Endothelial cell (in vitro differentiated cells): ENCODE measurements at regions not wholly inside any gene's neighbourhood (a gene's known extent, or its start where the extent isn't known, plus 50 kb on each side); places are given as distances from the start of the nearest gene placed in this dataset.
A peak's percentile ranks its signal among the peaks of the same experiment; 100 is the strongest.

Experiments
- DNase-seq: peaks from one replicate; pipeline ENCODE4 v3.0.0; 2021; ENCODE audit warnings: low spot score
- H3K27ac Mint-ChIP-seq: one replicate; pipeline ENCODE4 v1.8.0; 2021; ENCODE audit warnings: mixed read lengths, inconsistent platforms; ENCODE audit not compliant: unreplicated experiment
- H3K27me3 Mint-ChIP-seq: one replicate; pipeline ENCODE4 v1.8.0; 2021; ENCODE audit warnings: mild to moderate bottlenecking, moderate library complexity, mixed read lengths, inconsistent platforms; ENCODE audit not compliant: unreplicated experiment
- H3K36me3 Mint-ChIP-seq: one replicate; pipeline ENCODE4 v1.8.0; 2021; ENCODE audit warnings: mild to moderate bottlenecking, low read depth, mixed read lengths, inconsistent platforms; ENCODE audit not compliant: unreplicated experiment
- H3K4me1 Mint-ChIP-seq: one replicate; pipeline ENCODE4 v1.8.0; 2021; ENCODE audit warnings: mild to moderate bottlenecking, mixed read lengths, inconsistent platforms; ENCODE audit not compliant: unreplicated experiment
- H3K4me3 Mint-ChIP-seq: one replicate; pipeline ENCODE4 v1.8.0; 2021; ENCODE audit warnings: mild to moderate bottlenecking, mixed read lengths, inconsistent platforms; ENCODE audit not compliant: unreplicated experiment
- H3K9me3 Mint-ChIP-seq: one replicate; pipeline ENCODE4 v1.8.0; 2021; ENCODE audit warnings: mixed read lengths, inconsistent platforms; ENCODE audit not compliant: unreplicated experiment
- CTCF ChIP-seq: fragments of 200-600 bp; sonication (generic); IDR thresholded peaks from one replicate; pipeline ENCODE4 v1.5.0; 2021; ENCODE audit warnings: antibody characterized with exemption; ENCODE audit not compliant: unreplicated experiment

GRCh38 chr11:123250892-123251656, 56.0 kb upstream of the CLMP start:
- no peaks in the 10 kb centered on the region for H3K9me3 Mint-ChIP-seq
- no peaks in the 10 kb centered on the region for H3K36me3 Mint-ChIP-seq
- H3K4me1 Mint-ChIP-seq, result peaks cover 9% of the 10 kb centered on the region
- no peak for DNase-seq
- no peak for TF ChIP-seq CTCF
- H3K27ac Mint-ChIP-seq, result no peak overlapping the region
- no peak overlapping the region for H3K4me3 Mint-ChIP-seq
- H3K27me3 Mint-ChIP-seq, result peaks cover 6% of the 10 kb centered on the region

DNA sequence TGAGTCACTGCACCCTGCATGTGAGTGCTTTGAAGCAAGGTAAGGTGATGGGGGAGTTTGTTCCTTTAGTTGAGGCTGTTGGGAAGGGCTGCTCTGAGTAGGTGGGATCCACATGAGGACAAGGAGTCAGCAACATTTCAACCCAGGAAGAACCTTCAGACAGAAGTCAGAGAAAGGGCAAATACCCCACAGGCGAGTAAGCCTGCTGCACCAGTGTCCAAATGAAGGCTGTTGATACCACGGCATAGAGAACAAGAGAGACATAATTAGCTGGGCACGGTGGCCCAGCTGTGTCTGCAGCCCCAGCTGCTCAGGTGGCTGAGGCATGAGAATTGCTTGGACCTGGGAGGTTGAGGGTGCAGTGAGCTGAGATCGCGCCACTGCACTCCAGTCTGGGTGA, 54.3 kb upstream of the CLMP start:
- no peaks in the 10 kb centered on the region for H3K36me3 Mint-ChIP-seq
- H3K9me3 Mint-ChIP-seq, result no peaks in the 10 kb centered on the region
- DNase-seq, result no peak
- TF ChIP-seq CTCF, result no peak
- H3K4me1 Mint-ChIP-seq, result peaks cover 10% of the 10 kb centered on the region
- H3K27ac Mint-ChIP-seq, result no peak overlapping the region
- peaks cover 6% of the 10 kb centered on the region for H3K27me3 Mint-ChIP-seq
- H3K4me3 Mint-ChIP-seq, result no peak overlapping the region

- Mint-ChIP-seq H3K9me3 (no peaks in the 10 kb centered on the region), H3K36me3 (no peaks in the 10 kb centered on the region), H3K27ac (no peak overlapping the region), H3K27me3 (peaks cover 6% of the 10 kb centered on the region), H3K4me3 (no peak overlapping the region), H3K4me1 (peaks cover 22% of the 10 kb centered on the region)
- DNase-seq, result no peak
- TF ChIP-seq CTCF, result no peak
These were observed 52.8 kb upstream of the CLMP start for GRCh38 chr11:123247813-123248379.

DNA sequence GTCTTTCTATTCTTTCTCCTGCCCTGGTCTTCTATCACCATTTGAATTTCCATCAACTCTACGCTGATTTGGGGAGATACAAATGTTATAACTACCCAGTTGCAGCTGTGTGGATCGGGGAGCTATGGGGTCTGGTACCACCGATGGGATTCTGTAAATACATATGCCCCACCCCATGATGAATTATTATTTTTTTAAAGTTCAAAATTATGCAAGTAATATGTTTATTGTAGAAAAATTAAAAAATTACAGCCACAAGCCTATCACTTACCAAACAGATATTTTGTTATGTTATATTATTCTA, 52.4 kb upstream of the CLMP start:
- Mint-ChIP-seq H3K9me3 (no peaks in the 10 kb centered on the region), H3K4me1 (peaks cover 22% of the 10 kb centered on the region), H3K4me3 (no peak overlapping the region), H3K27me3 (peaks cover 6% of the 10 kb centered on the region), H3K36me3 (no peaks in the 10 kb centered on the region), H3K27ac (no peak overlapping the region)
- DNase-seq, result no peak
- no peak for TF ChIP-seq CTCF

GRCh38 chr11:123246749-123247495, 51.9 kb upstream of the CLMP start:
- no peaks in the 10 kb centered on the region for H3K36me3 Mint-ChIP-seq
- no peak overlapping the region for H3K27ac Mint-ChIP-seq
- peak; percentile 96 for TF ChIP-seq CTCF
- no peak overlapping the region for H3K4me3 Mint-ChIP-seq
- no peaks in the 10 kb centered on the region for H3K9me3 Mint-ChIP-seq
- H3K27me3 Mint-ChIP-seq, result peaks cover 4% of the 10 kb centered on the region
- H3K4me1 Mint-ChIP-seq, result peaks cover 22% of the 10 kb centered on the region
- peak; percentile 90 for DNase-seq
